ENCODE measurements at regions not wholly inside any gene's neighbourhood (a gene's known extent, or its start where the extent isn't known, plus 50 kb on each side); places are given as distances from the start of the nearest gene placed in this dataset.
"Not testable (repeated sequence)": the region's sequence is repeated elsewhere in the genome, so short reads cannot be mapped to it uniquely, and the experiment has no call there.

- DNase-seq (ENCODE audit: low read depth in 3 of 3, low spot score in 2 of 3), result no peak
Observed at GRCh38 chr11:34795641-34796040, 120.5 kb downstream of the APIP start.

GRCh38 chr11:34794696-34795095 lies 121.5 kb downstream of the APIP start:
- no peak for DNase-seq (ENCODE audit: low read depth in 3 of 3, low spot score in 2 of 3)

- no peak for DNase-seq (ENCODE audit: low read depth in 3 of 3, low spot score in 2 of 3)
Observed at GRCh38 chr11:34793666-34794065, 122.5 kb downstream of the APIP start.

GRCh38 chr11:34792814-34793258 lies 123.3 kb downstream of the APIP start:
- DNase-seq (ENCODE audit: low read depth in 3 of 3, low spot score in 2 of 3), result no peak

- no peak for DNase-seq (ENCODE audit: low read depth in 3 of 3, low spot score in 2 of 3)
Observed at GRCh38 chr11:34791780-34792542, 124.2 kb downstream of the APIP start.

- no peak for DNase-seq (ENCODE audit: low read depth in 3 of 3, low spot score in 2 of 3)
Observed at GRCh38 chr11:34790620-34791019, 125.6 kb downstream of the APIP start.

- no peak for DNase-seq (ENCODE audit: low read depth in 3 of 3, low spot score in 2 of 3)
Observed at GRCh38 chr11:34789196-34789834, 126.9 kb downstream of the APIP start.

GRCh38 chr11:34788642-34789041 lies 127.5 kb downstream of the APIP start:
- no peak for DNase-seq (ENCODE audit: low read depth in 3 of 3, low spot score in 2 of 3)

- DNase-seq (ENCODE audit: low read depth in 3 of 3, low spot score in 2 of 3), result no peak
Observed at GRCh38 chr11:34787895-34788294, 128.3 kb downstream of the APIP start.

GRCh38 chr11:34787348-34787747 lies 128.8 kb downstream of the APIP start:
- no peak for DNase-seq (ENCODE audit: low read depth in 3 of 3, low spot score in 2 of 3)

GRCh38 chr11:34784318-34784841 lies 131.8 kb downstream of the APIP start:
- DNase-seq (ENCODE audit: low read depth in 3 of 3, low spot score in 2 of 3), result no peak

GRCh38 chr11:34783816-34784317 lies 132.3 kb downstream of the APIP start:
- DNase-seq (ENCODE audit: low read depth in 3 of 3, low spot score in 2 of 3), result no peak

- DNase-seq (ENCODE audit: low read depth in 3 of 3, low spot score in 2 of 3), result not testable (repeated sequence)
Observed at GRCh38 chr11:34781826-34782225, 134.4 kb downstream of the APIP start.

GRCh38 chr11:34775417-34775888 lies 140.7 kb downstream of the APIP start:
- DNase-seq (ENCODE audit: low read depth in 3 of 3, low spot score in 2 of 3), result no peak

- DNase-seq (ENCODE audit: low read depth in 3 of 3, low spot score in 2 of 3), result no peak
Observed at GRCh38 chr11:34774604-34775003, 141.6 kb downstream of the APIP start.

- DNase-seq (ENCODE audit: low read depth in 3 of 3, low spot score in 2 of 3), result no peak
Observed at GRCh38 chr11:34773826-34774225, 142.4 kb downstream of the APIP start.

GRCh38 chr11:34773211-34773610 lies 143.0 kb downstream of the APIP start:
- DNase-seq (ENCODE audit: low read depth in 3 of 3, low spot score in 2 of 3), result no peak

GRCh38 chr11:34770111-34770510 lies 146.1 kb downstream of the APIP start:
- no peak for DNase-seq (ENCODE audit: low read depth in 3 of 3, low spot score in 2 of 3)

- no peak for DNase-seq (ENCODE audit: low read depth in 3 of 3, low spot score in 2 of 3)
Observed at GRCh38 chr11:34769224-34769623, 147.0 kb downstream of the APIP start.

- not testable (repeated sequence) for DNase-seq (ENCODE audit: low read depth in 3 of 3, low spot score in 2 of 3)
Observed at GRCh38 chr11:34762625-34763024, 141.7 kb downstream of the EHF start.

- no peak for DNase-seq (ENCODE audit: low read depth in 3 of 3, low spot score in 2 of 3)
Observed at GRCh38 chr11:34758262-34758661, 137.4 kb downstream of the EHF start.

GRCh38 chr11:34757026-34757451 lies 136.1 kb downstream of the EHF start:
- no peak for DNase-seq (ENCODE audit: low read depth in 3 of 3, low spot score in 2 of 3)
